M059J (cell line): ENCODE measurements at regions not wholly inside any gene's neighbourhood (a gene's known extent, or its start where the extent isn't known, plus 50 kb on each side); places are given as distances from the start of the nearest gene placed in this dataset.
"Not testable (repeated sequence)": the region's sequence is repeated elsewhere in the genome, so short reads cannot be mapped to it uniquely, and the experiment has no call there.

Experiments
- DNase-seq: peaks from one replicate; pipeline ENCODE4 v3.0.0-alpha.2; 2012; ENCODE audit warnings: low read depth

DNA sequence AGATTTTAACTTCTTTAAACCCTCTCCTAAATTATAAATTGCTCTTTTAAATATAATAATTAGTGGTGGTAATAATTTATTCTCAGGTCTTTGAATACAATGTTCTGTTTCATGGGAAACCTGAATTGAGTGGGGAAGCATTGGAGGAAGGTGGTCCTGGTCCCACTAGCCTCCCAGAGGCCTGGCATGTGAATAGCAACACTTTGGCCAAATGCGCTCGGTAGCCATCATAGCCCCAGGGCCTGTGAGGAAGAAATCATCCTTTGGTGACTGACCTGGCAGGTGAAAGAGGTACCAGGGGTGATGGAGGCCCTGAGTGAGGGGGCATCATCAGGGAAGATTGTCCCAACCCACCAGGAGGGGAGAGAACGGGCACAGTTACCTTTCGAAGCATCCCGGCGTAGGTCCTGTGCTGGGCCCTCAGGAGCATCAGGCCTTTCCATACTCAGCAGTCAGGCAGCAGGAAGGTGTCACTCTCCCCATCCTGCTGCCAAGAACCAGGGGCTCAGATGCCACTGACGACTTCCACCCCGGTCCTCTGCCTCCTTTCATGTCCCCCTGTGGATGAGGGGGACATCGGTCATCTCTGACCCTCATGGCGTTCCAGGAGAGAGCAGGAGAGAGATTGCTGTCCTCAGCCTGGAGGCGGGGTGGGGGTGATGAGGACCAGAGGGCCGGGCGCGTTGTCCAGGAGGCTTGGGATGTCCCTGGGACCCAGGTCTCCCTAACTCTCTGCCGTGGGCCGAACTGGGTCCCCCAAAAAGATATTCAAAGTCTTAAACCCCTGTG lies 78.6 kb upstream of the HPCAL1 start:
- DNase-seq = no peak

GRCh38 chr2:10224734-10225133 lies 78.0 kb upstream of the HPCAL1 start:
- no peak for DNase-seq

DNA sequence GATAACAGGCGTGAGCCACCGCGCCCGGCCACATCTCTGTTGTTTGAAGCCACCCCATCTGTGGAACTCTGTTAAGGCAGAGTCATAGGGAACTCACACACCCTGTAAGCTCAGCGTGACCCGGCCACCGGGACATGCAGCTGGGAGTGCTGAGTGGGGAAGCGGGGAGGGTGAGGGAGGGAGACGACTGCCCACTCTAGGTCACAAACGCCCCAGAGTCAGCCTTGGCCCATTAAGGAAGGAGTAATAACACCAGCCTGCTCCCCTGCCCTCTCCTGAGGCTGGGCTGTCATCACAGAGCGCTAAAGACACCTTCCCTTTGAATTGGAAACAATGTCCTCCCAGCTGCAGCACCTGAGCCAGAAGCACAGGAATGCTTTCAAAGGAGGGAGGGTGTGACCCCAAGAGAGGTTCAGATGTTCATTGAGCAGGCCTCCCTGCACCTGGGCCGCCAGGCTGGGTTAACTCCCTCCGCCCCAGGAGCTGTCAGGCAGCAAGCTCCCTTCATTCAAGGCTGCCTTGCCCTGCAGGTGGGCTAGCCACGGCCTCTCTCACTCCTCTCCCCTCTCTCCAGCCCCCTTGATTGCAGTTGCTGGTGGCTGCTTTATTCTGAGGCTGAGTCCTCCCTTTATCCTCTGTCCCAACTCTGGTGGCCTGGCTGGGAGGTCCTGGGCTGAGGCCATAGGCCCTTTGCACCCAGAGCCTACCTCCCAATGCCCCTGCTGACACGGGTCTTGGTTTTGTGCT lies 77.2 kb upstream of the HPCAL1 start:
- DNase-seq = no peak

GRCh38 chr2:10226038-10226724 lies 76.5 kb upstream of the HPCAL1 start:
- DNase-seq = no peak

GRCh38 chr2:10228611-10229365 lies 73.9 kb upstream of the HPCAL1 start:
- DNase-seq = no peak

- no peak for DNase-seq
These were observed 73.1 kb upstream of the HPCAL1 start for GRCh38 chr2:10229462-10230099.

GRCh38 chr2:10230499-10230898 lies 72.2 kb upstream of the HPCAL1 start:
- DNase-seq = no peak

DNA sequence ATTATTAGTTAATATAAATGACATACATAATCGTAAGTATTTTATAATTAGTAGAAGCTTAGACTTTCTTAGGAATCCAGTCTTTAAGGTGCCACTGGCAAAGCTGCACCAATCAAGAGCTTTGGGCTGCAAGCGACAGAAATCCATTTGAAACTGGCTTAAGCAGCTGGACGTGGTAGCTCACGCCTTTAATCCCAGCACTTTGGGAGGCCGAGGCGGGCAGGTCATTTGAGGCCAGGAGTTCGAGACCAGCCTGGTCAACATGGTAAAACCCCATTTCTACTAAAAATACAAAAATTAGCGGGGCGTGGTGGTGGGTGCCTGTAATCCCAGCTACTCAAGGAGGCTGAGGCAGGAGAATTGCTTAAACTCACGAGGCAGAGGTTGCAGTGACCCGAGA lies 71.8 kb upstream of the HPCAL1 start:
- not testable (repeated sequence) for DNase-seq

- DNase-seq = no peak
These were observed 71.1 kb upstream of the HPCAL1 start for GRCh38 chr2:10231551-10232085.

- no peak for DNase-seq
These were observed 70.4 kb upstream of the HPCAL1 start for GRCh38 chr2:10232096-10232815.

GRCh38 chr2:10233131-10234012 lies 69.3 kb upstream of the HPCAL1 start:
- DNase-seq = no peak

- no peak for DNase-seq
These were observed 68.7 kb upstream of the HPCAL1 start for GRCh38 chr2:10234013-10234306.

- no peak for DNase-seq
These were observed 68.2 kb upstream of the HPCAL1 start for GRCh38 chr2:10234409-10235094.

DNA sequence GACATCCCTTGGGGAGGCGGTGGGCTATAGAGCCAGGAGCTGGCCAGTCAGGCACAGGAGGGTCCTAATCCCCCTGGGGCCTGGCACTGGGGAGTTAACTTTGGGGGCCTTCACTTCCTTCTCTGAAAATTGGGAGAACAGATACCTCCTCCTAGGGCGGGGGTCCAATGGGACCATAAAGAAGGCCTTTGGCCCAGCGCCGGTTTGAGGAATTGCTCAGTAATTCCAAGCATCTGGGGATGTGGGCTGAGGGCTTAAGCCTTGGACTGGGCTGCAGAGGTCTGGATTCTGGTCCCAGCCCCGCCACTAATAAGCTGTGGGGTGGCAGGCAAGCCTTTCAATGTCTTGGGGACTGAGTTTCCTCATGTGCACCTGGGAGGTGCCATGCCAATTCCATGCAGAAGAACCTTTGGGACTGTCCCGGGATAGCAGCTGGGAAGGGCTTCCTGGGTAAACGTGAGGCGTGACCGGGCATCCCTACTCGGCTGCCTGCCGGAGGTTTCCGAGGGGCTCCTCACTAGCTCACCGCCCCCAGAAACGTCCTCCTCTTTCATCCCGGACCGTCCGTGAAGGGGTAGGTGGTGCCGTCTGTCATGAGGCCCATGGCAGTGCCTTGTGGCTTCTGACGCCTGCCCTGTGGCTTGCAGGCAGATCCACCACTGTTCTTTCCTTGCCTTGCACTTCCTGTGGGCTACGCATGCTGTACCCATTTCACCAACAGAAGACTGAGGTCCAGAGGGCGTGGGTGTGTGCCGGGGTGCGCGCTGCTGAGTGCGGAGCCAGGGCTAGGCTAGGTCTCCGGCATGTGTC lies 67.4 kb upstream of the HPCAL1 start:
- DNase-seq = no peak

DNA sequence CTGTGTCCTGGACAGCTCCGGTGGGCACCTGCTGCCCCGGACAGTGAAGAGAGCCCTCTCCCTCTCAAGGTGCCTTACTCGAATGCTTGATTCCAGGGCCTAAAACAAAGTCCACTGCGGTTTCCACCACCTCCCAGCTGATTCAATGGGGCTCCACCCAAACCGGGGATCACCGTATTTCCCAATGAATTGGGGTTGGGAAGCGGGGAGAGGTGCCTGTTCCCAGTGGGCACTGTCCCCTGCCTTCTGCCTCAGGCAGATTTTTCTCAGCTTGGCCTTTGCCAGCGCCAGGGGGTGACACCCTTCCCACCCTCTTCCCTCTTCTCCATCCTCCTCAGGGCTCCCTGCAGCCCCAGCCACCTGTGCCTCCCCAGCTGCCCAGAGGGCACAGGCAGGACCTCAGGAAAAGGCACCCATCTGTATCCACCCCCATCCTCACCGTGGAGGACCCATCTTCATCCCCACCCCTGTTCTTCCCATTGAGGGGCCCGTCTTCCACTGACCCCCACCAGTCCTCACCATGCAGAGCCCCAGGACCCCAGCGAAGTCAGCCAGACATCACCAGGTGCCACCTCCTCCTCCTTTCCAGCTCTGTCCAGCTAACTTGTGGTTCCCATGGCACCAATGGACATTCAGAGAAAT lies 66.7 kb upstream of the HPCAL1 start:
- no peak for DNase-seq

DNA sequence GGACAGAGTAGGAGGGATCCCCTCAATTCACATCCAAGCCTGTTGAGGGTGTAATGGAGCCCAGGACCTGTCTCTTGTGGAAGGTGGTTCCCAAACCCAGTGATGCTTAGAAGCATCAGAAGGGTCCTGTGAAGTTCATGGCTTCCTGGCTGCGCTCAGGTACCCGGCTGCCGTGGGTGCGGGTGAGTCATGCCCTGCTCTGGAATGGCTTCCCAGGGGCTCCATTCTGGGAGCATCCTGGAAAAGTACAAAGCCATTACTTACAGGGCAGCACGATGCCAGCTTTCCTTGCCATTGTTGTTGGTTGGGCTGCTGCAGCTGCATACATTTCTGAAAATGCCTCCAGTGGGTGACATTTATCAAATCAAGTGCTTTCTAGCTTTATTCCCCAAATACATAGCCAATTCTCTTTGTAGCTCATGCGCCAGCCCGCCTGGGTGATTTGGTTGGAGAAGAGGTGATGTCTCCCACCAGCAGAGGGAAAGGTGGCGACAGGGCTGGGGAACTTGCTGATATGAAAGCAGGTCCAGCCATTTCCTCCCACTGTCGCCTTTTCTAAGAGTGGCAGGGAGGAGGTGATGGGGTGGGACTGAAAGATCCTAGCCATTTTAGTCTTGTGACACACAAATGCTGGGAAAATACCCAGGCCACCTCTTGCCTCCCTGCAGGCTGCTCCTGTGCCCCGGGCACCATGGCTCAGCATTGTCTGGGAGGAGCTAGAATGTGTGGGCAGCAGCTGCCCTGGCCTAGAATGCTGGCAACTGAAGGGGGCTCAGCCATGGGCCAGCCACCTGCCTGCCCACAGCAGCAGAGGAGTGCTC lies 65.9 kb upstream of the HPCAL1 start:
- peak; percentile 46 for DNase-seq
